Mammary epithelial cell (primary cell): ENCODE measurements at regions not wholly inside any gene's neighbourhood (a gene's known extent, or its start where the extent isn't known, plus 50 kb on each side); places are given as distances from the start of the nearest gene placed in this dataset.

ENCODE experiments used
- EZH2 ChIP-seq: IDR thresholded peaks from 2 replicates; pipeline ENCODE4 v1.6.1; 2012; ENCODE audit warnings: low read length, inconsistent platforms, borderline replicate concordance
- TF ChIP-seq, protein P1 (sequence below), 2 donors: IDR thresholded peaks in 1 of 2; conservative IDR thresholded peaks in 1 of 2; 2 replicates each; pipeline ENCODE4 v1.5.1; 2011 to 2012; ENCODE audit warnings: inconsistent platforms in 2 of 2, low read length in 2 of 2, mild to moderate bottlenecking in 2 of 2, control low read depth in 1 of 2, low read depth in 1 of 2; ENCODE audit not compliant: insufficient read depth in 1 of 2; ENCODE audit errors: extremely low read depth in 1 of 2

DNA sequence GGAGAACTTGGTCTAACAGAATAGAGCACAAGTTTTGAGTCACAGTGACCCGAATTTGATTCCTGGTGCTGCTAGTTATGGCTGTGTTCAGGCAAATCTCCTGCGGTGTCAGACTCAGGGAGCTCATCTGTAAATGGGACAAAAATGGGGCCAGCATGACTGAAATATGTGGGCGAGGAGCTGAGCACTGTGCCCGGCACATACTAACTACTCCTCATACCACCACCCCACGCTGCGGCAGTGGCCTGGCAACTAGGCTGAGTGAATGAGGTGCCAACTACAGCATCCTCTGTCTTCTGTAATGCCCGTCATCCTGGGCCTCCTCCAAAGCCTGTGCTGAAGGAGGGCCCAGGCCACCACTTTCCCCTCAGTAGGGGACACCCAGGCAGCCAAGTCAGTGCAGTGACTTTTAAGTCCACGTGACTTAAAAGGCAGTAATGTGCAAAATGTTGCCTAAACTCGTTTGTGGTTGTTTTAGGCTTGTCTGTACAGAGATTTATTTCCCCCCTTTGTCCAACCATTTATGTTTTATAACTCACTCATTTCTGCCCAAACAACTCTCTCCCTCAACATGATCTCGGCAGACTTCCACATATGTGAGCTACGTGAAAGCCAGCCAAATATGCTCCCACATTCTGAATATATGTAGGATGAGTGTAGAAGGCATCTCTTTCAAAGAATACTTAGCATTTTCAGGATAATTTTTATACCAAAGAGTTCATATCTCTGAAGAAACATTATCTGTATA, 773.7 kb downstream of the TSN start:
- TF ChIP-seq, protein P1, sequence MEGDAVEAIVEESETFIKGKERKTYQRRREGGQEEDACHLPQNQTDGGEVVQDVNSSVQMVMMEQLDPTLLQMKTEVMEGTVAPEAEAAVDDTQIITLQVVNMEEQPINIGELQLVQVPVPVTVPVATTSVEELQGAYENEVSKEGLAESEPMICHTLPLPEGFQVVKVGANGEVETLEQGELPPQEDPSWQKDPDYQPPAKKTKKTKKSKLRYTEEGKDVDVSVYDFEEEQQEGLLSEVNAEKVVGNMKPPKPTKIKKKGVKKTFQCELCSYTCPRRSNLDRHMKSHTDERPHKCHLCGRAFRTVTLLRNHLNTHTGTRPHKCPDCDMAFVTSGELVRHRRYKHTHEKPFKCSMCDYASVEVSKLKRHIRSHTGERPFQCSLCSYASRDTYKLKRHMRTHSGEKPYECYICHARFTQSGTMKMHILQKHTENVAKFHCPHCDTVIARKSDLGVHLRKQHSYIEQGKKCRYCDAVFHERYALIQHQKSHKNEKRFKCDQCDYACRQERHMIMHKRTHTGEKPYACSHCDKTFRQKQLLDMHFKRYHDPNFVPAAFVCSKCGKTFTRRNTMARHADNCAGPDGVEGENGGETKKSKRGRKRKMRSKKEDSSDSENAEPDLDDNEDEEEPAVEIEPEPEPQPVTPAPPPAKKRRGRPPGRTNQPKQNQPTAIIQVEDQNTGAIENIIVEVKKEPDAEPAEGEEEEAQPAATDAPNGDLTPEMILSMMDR (conservative IDR thresholded peaks at IDR 0.05 in 1 of 2, IDR thresholded peaks at IDR 0.05 in 1 of 2; ENCODE audit: extremely low read depth in 1 of 2, insufficient read depth in 1 of 2, low read depth in 1 of 2, low read length in 2 of 2), result no peak
- TF ChIP-seq EZH2, result no peak
